Panc1 (cell line): ENCODE measurements at regions not wholly inside any gene's neighbourhood (a gene's known extent, or its start where the extent isn't known, plus 50 kb on each side); places are given as distances from the start of the nearest gene placed in this dataset.

Source experiments
- ATAC-seq: fragments of 200-7000 bp; cut with Tn5 transposase; 2 replicates; pipeline ENCODE4 v1.9.1; 2020; ENCODE audit warnings: mild to moderate bottlenecking, moderate library complexity
- BruUV-seq: library from RNA; stranded (reverse); fragments of 400-500 nt; replicated peaks from 2 replicates; lab custom pipeline; 2021; lab: Mats Ljungman, UMichigan
- CTCF ChIA-PET: fragments of 300-600 bp; sonication (Branson Sonifier 250); formaldehyde crosslinking; loops from one replicate; lab custom pipeline; 2022; ENCODE audit warnings: antibody characterized with exemption; lab: Charles Lee
- POLR2A ChIA-PET: fragments of 300-600 bp; sonication (Branson Sonifier 250); formaldehyde crosslinking; loops from one replicate; lab custom pipeline; 2022; ENCODE audit warnings: antibody characterized with exemption; lab: Charles Lee
- DNase-seq: peaks from one replicate; pipeline ENCODE4 v3.0.0-alpha.2; 2010; ENCODE audit warnings: low read depth, low spot score
- H3K27ac ChIP-seq: 2 replicates; pipeline ENCODE4 v1.5.1; 2011; ENCODE audit warnings: mild to moderate bottlenecking, low read length, inconsistent platforms
- H3K27me3 ChIP-seq: fragments of 200-500 bp; sonication (Bioruptor generic); 2 replicates; pipeline ENCODE4 v1.6.0; 2014; ENCODE audit warnings: low read length, inconsistent platforms; ENCODE audit not compliant: control insufficient read depth, insufficient read depth
- H3K36me3 ChIP-seq: fragments of 200-500 bp; sonication (Bioruptor generic); 2 replicates; pipeline ENCODE4 v1.5.1; 2014; ENCODE audit warnings: inconsistent platforms, mild to moderate bottlenecking, low read length, moderate library complexity; ENCODE audit not compliant: control insufficient read depth, insufficient read depth
- H3K4me1 ChIP-seq: 2 replicates; pipeline ENCODE4 v1.5.1; 2011; ENCODE audit warnings: inconsistent platforms, mild to moderate bottlenecking, low read length, moderate library complexity; ENCODE audit not compliant: control insufficient read depth, insufficient read depth
- H3K4me3 ChIP-seq, 2 experiments: 2 replicates each; pipeline ENCODE4 v1.5.1; 2011 to 2012; ENCODE audit warnings: low read depth in 2 of 2, low read length in 2 of 2, mild to moderate bottlenecking in 2 of 2, inconsistent platforms in 1 of 2, moderate library complexity in 1 of 2
- H3K9me3 ChIP-seq: fragments of 200-500 bp; sonication (Bioruptor generic); 2 replicates; pipeline ENCODE4 v1.5.1; 2014; ENCODE audit warnings: low read depth, mild to moderate bottlenecking, inconsistent platforms, low read length, moderate library complexity; ENCODE audit not compliant: control insufficient read depth, insufficient read depth
- POLR2AphosphoS5 ChIP-seq: IDR thresholded peaks from 2 replicates; pipeline ENCODE4 v1.6.1; 2012; ENCODE audit warnings: mild to moderate bottlenecking, low read depth, low read length, moderate library complexity
- SIN3A ChIP-seq: IDR thresholded peaks from 2 replicates; pipeline ENCODE4 v1.6.1; 2012; ENCODE audit warnings: low read depth, mild to moderate bottlenecking, low read length, moderate library complexity, borderline replicate concordance; ENCODE audit not compliant: insufficient read depth
- TCF7L2 ChIP-seq: IDR thresholded peaks from 2 replicates; pipeline ENCODE4 v1.6.1; 2011; ENCODE audit warnings: mild to moderate bottlenecking, low read depth, low read length, inconsistent platforms
- in situ Hi-C: cut with HindIII; loops from 2 replicates; pipeline ENCODE4 v1.10.0; 2016; ENCODE audit warnings: low sequenced_read_pairs, low pct_unique_long_range_greater_than_20kb
- intact Hi-C: fragments of 100-400 bp; cut with micrococcal nuclease; formaldehyde crosslinking; loops from one replicate; pipeline ENCODE4 v1.10.0; 2022; ENCODE audit not compliant: unreplicated experiment
- TF ChIP-seq, protein P1 (sequence below), 2 experiments: IDR thresholded peaks; 2 replicates each; pipeline ENCODE4 v1.6.1; 2011 to 2012; ENCODE audit warnings: low read depth in 2 of 2, control low read depth in 1 of 2, low read length in 1 of 2, mild to moderate bottlenecking in 1 of 2, moderate library complexity in 1 of 2; ENCODE audit not compliant: insufficient read depth in 1 of 2
- TF ChIP-seq, protein P2 (sequence below): fragments of 450-650 bp; IDR thresholded peaks from 2 replicates; pipeline ENCODE4 v1.5.1; 2017; ENCODE audit warnings: mild to moderate bottlenecking

DNA sequence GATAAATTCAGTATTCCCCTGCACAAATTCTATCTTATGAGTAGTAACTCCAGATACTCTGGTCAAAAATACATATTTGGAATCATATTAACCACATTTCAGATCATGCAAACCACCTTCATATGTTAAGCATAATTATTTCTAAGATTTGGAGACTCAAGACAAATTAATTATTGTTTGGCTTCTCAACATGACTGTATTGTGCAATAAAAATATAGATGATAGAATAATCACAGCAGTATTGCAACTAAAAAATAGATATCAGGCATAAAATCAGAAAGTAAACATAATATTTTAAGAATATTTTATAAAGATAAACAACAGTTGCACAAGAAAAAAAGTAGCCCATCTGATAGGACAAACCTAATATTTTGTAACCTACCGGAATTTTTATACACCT is 1767.6 kb upstream of the NUDT12 start:
- Histone ChIP-seq H3K4me3 (no peak overlapping the region), H3K4me1 (no peaks in the 10 kb centered on the region), H3K27ac (no peak overlapping the region), H3K36me3 (no peaks in the 10 kb centered on the region), H3K27me3 (no peaks in the 10 kb centered on the region), H3K9me3 (no peaks in the 10 kb centered on the region)
- DNase-seq = no peak
- CTCF ChIA-PET = no interaction called here
- in situ Hi-C loops = no loop called here
- intact Hi-C loops = no loop called here
- no peak for ATAC-seq
- POLR2A ChIA-PET = no interaction called here
- BruUV-seq = no TSS peak
- TF ChIP-seq, protein P1, sequence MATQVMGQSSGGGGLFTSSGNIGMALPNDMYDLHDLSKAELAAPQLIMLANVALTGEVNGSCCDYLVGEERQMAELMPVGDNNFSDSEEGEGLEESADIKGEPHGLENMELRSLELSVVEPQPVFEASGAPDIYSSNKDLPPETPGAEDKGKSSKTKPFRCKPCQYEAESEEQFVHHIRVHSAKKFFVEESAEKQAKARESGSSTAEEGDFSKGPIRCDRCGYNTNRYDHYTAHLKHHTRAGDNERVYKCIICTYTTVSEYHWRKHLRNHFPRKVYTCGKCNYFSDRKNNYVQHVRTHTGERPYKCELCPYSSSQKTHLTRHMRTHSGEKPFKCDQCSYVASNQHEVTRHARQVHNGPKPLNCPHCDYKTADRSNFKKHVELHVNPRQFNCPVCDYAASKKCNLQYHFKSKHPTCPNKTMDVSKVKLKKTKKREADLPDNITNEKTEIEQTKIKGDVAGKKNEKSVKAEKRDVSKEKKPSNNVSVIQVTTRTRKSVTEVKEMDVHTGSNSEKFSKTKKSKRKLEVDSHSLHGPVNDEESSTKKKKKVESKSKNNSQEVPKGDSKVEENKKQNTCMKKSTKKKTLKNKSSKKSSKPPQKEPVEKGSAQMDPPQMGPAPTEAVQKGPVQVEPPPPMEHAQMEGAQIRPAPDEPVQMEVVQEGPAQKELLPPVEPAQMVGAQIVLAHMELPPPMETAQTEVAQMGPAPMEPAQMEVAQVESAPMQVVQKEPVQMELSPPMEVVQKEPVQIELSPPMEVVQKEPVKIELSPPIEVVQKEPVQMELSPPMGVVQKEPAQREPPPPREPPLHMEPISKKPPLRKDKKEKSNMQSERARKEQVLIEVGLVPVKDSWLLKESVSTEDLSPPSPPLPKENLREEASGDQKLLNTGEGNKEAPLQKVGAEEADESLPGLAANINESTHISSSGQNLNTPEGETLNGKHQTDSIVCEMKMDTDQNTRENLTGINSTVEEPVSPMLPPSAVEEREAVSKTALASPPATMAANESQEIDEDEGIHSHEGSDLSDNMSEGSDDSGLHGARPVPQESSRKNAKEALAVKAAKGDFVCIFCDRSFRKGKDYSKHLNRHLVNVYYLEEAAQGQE (IDR thresholded peaks at IDR 0.05; ENCODE audit: insufficient read depth in 1 of 2, low read depth in 2 of 2, low read length in 1 of 2) = no peak
- TF ChIP-seq SIN3A (no peak), TCF7L2 (no peak), POLR2AphosphoS5 (no peak)
- TF ChIP-seq, protein P2, sequence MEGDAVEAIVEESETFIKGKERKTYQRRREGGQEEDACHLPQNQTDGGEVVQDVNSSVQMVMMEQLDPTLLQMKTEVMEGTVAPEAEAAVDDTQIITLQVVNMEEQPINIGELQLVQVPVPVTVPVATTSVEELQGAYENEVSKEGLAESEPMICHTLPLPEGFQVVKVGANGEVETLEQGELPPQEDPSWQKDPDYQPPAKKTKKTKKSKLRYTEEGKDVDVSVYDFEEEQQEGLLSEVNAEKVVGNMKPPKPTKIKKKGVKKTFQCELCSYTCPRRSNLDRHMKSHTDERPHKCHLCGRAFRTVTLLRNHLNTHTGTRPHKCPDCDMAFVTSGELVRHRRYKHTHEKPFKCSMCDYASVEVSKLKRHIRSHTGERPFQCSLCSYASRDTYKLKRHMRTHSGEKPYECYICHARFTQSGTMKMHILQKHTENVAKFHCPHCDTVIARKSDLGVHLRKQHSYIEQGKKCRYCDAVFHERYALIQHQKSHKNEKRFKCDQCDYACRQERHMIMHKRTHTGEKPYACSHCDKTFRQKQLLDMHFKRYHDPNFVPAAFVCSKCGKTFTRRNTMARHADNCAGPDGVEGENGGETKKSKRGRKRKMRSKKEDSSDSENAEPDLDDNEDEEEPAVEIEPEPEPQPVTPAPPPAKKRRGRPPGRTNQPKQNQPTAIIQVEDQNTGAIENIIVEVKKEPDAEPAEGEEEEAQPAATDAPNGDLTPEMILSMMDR = no peak

DNA sequence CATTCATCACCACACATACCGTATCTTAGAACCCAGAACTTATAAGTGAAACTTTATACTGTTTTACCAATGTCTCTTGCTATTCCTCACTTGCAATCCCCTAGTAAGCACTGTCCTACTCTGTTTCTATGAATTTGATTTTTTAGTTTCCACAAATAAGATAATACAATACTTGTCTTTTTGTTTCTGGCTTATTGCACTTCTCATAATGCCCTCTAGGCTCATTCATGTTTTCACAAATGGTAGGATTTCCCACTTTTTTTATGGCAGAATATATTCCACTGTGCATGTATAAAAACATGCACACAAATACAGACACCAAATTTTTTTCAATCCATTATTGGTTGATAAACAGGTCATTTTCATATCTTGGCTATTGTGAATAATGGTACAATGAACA is 1742.3 kb upstream of the NUDT12 start:
- Histone ChIP-seq H3K9me3 (no peaks in the 10 kb centered on the region), H3K4me3 (no peak overlapping the region), H3K4me1 (no peaks in the 10 kb centered on the region), H3K27me3 (no peaks in the 10 kb centered on the region), H3K36me3 (no peaks in the 10 kb centered on the region; the same call in 1 of the 2 replicates), H3K27ac (no peak overlapping the region)
- no peak for DNase-seq
- intact Hi-C loops = no loop called here
- ATAC-seq = no peak
- no TSS peak for BruUV-seq
- ChIA-PET CTCF (no interaction called here), POLR2A (no interaction called here)
- TF ChIP-seq, protein P2 = no peak; the same call in 1 of the 2 replicates
- TF ChIP-seq POLR2AphosphoS5 = no peak
- TF ChIP-seq TCF7L2 = no peak
- TF ChIP-seq, protein P1 (IDR thresholded peaks at IDR 0.05; ENCODE audit: insufficient read depth in 1 of 2, low read depth in 2 of 2, low read length in 1 of 2) = no peak
- no peak for TF ChIP-seq SIN3A
- in situ Hi-C loops = no loop called here
